ENCODE measurements at regions not wholly inside any gene's neighbourhood (a gene's known extent, or its start where the extent isn't known, plus 50 kb on each side); places are given as distances from the start of the nearest gene placed in this dataset.
"Not testable (repeated sequence)": the region's sequence is repeated elsewhere in the genome, so short reads cannot be mapped to it uniquely, and the experiment has no call there.

- H3K36me3 Mint-ChIP-seq (ENCODE audit: low read depth): no peaks in the 10 kb centered on the region
- peaks cover 7% of the 10 kb centered on the region for H3K27me3 Mint-ChIP-seq
- no peak overlapping the region for H3K27ac Mint-ChIP-seq
- DNase-seq: no peak
- no peak overlapping the region for H3K4me3 Mint-ChIP-seq
- intact Hi-C loops (cut with micrococcal nuclease): no loop called here
- H3K9me3 Mint-ChIP-seq: no peaks in the 10 kb centered on the region
- no peaks in the 10 kb centered on the region for H3K4me1 Mint-ChIP-seq
These were observed 252.1 kb downstream of the SMARCA2 start for GRCh38 chr9:2267181-2267745.

GRCh38 chr9:2269778-2270177 is 254.6 kb downstream of the SMARCA2 start:
- Mint-ChIP-seq H3K9me3 (no peaks in the 10 kb centered on the region), H3K27me3 (peaks cover 5% of the 10 kb centered on the region), H3K27ac (no peak overlapping the region), H3K4me1 (no peaks in the 10 kb centered on the region), H3K4me3 (no peak overlapping the region), H3K36me3 (ENCODE audit: low read depth) (no peaks in the 10 kb centered on the region)
- DNase-seq: no peak
- intact Hi-C loops (cut with micrococcal nuclease): no loop called here

GRCh38 chr9:2270565-2270964 is 255.4 kb downstream of the SMARCA2 start:
- no peak overlapping the region for H3K4me3 Mint-ChIP-seq
- no peaks in the 10 kb centered on the region for H3K36me3 Mint-ChIP-seq (ENCODE audit: low read depth)
- H3K4me1 Mint-ChIP-seq: no peaks in the 10 kb centered on the region
- intact Hi-C loops (cut with micrococcal nuclease): no loop called here
- DNase-seq: no peak
- no peaks in the 10 kb centered on the region for H3K9me3 Mint-ChIP-seq
- peaks cover 5% of the 10 kb centered on the region for H3K27me3 Mint-ChIP-seq
- no peak overlapping the region for H3K27ac Mint-ChIP-seq

- Mint-ChIP-seq H3K27ac (no peak overlapping the region), H3K4me1 (no peaks in the 10 kb centered on the region), H3K4me3 (no peak overlapping the region), H3K9me3 (no peaks in the 10 kb centered on the region), H3K27me3 (peaks cover 2% of the 10 kb centered on the region), H3K36me3 (ENCODE audit: low read depth) (no peaks in the 10 kb centered on the region)
- DNase-seq: no peak
- intact Hi-C loops (cut with micrococcal nuclease): no loop called here
These were observed 256.3 kb downstream of the SMARCA2 start for GRCh38 chr9:2271426-2271825.

GRCh38 chr9:2274762-2275161 is 259.6 kb downstream of the SMARCA2 start:
- Mint-ChIP-seq H3K9me3 (no peaks in the 10 kb centered on the region), H3K4me3 (no peak overlapping the region), H3K36me3 (ENCODE audit: low read depth) (no peaks in the 10 kb centered on the region), H3K27me3 (peaks cover 2% of the 10 kb centered on the region), H3K4me1 (no peaks in the 10 kb centered on the region), H3K27ac (no peak overlapping the region)
- DNase-seq: no peak
- intact Hi-C loops (cut with micrococcal nuclease): no loop called here

- intact Hi-C loops (cut with micrococcal nuclease): no loop called here
- Mint-ChIP-seq H3K4me1 (no peaks in the 10 kb centered on the region), H3K27me3 (peaks cover 2% of the 10 kb centered on the region), H3K27ac (no peak overlapping the region), H3K36me3 (ENCODE audit: low read depth) (no peaks in the 10 kb centered on the region), H3K9me3 (no peaks in the 10 kb centered on the region), H3K4me3 (no peak overlapping the region)
- no peak for DNase-seq
These were observed 261.1 kb downstream of the SMARCA2 start for GRCh38 chr9:2276296-2276695.

- DNase-seq; H3K27ac Mint-ChIP-seq; H3K9me3 Mint-ChIP-seq; H3K4me1 Mint-ChIP-seq; H3K27me3 Mint-ChIP-seq; H3K36me3 Mint-ChIP-seq (ENCODE audit: low read depth); intact Hi-C loops (cut with micrococcal nuclease); H3K4me3 Mint-ChIP-seq: not testable (repeated sequence)
These were observed 262.0 kb downstream of the SMARCA2 start for GRCh38 chr9:2277133-2277532.

- H3K27ac Mint-ChIP-seq; intact Hi-C loops (cut with micrococcal nuclease); H3K4me1 Mint-ChIP-seq: not testable (repeated sequence)
These were observed 262.5 kb downstream of the SMARCA2 start for GRCh38 chr9:2277644-2278043.

GRCh38 chr9:2279138-2279537 is 264.0 kb downstream of the SMARCA2 start:
- H3K4me3 Mint-ChIP-seq; H3K36me3 Mint-ChIP-seq (ENCODE audit: low read depth); H3K9me3 Mint-ChIP-seq; H3K27ac Mint-ChIP-seq; H3K27me3 Mint-ChIP-seq; H3K4me1 Mint-ChIP-seq; DNase-seq; intact Hi-C loops (cut with micrococcal nuclease): not testable (repeated sequence)

More at GRCh38 chr9:2277644-2278043, 262.5 kb downstream of the SMARCA2 start:
- not testable (repeated sequence) for DNase-seq; H3K9me3 Mint-ChIP-seq; H3K36me3 Mint-ChIP-seq (ENCODE audit: low read depth); H3K4me3 Mint-ChIP-seq; H3K27me3 Mint-ChIP-seq

GRCh38 chr9:2281031-2281802 is 266.1 kb downstream of the SMARCA2 start:
- Mint-ChIP-seq H3K9me3 (no peaks in the 10 kb centered on the region), H3K4me3 (no peak overlapping the region), H3K36me3 (ENCODE audit: low read depth) (no peaks in the 10 kb centered on the region), H3K27me3 (peaks cover 2% of the 10 kb centered on the region), H3K27ac (no peak overlapping the region), H3K4me1 (no peaks in the 10 kb centered on the region)
- DNase-seq: no peak
- intact Hi-C loops (cut with micrococcal nuclease): no loop called here

- Mint-ChIP-seq H3K4me1 (no peaks in the 10 kb centered on the region), H3K27ac (no peak overlapping the region)
These were observed 266.6 kb downstream of the SMARCA2 start for GRCh38 chr9:2281803-2282185.

GRCh38 chr9:2284770-2285169 is 269.6 kb downstream of the SMARCA2 start:
- DNase-seq: no peak
- H3K9me3 Mint-ChIP-seq: no peaks in the 10 kb centered on the region
- intact Hi-C loops (cut with micrococcal nuclease): no loop called here
- H3K27ac Mint-ChIP-seq: no peak overlapping the region
- H3K36me3 Mint-ChIP-seq (ENCODE audit: low read depth): no peaks in the 10 kb centered on the region
- no peaks in the 10 kb centered on the region for H3K4me1 Mint-ChIP-seq
- no peak overlapping the region for H3K4me3 Mint-ChIP-seq
- peaks cover 2% of the 10 kb centered on the region for H3K27me3 Mint-ChIP-seq

More at GRCh38 chr9:2281803-2282185, 266.6 kb downstream of the SMARCA2 start:
- Mint-ChIP-seq H3K27me3 (peaks cover 2% of the 10 kb centered on the region), H3K36me3 (ENCODE audit: low read depth) (no peaks in the 10 kb centered on the region), H3K9me3 (no peaks in the 10 kb centered on the region), H3K4me3 (no peak overlapping the region)
- intact Hi-C loops (cut with micrococcal nuclease): no loop called here
- DNase-seq: no peak

- Mint-ChIP-seq H3K36me3 (ENCODE audit: low read depth) (no peaks in the 10 kb centered on the region), H3K9me3 (no peaks in the 10 kb centered on the region), H3K27me3 (peaks cover 2% of the 10 kb centered on the region), H3K27ac (no peak overlapping the region), H3K4me3 (no peak overlapping the region), H3K4me1 (no peaks in the 10 kb centered on the region)
- intact Hi-C loops (cut with micrococcal nuclease): no loop called here
- DNase-seq: no peak
These were observed 270.5 kb downstream of the SMARCA2 start for GRCh38 chr9:2285416-2286332.

- Mint-ChIP-seq H3K27me3 (peaks cover 2% of the 10 kb centered on the region), H3K27ac (no peak overlapping the region)
These were observed 271.2 kb downstream of the SMARCA2 start for GRCh38 chr9:2286333-2286705.

More at GRCh38 chr9:2286333-2286705, 271.2 kb downstream of the SMARCA2 start:
- Mint-ChIP-seq H3K4me1 (no peaks in the 10 kb centered on the region), H3K9me3 (no peaks in the 10 kb centered on the region), H3K36me3 (ENCODE audit: low read depth) (no peaks in the 10 kb centered on the region), H3K4me3 (no peak overlapping the region)
- intact Hi-C loops (cut with micrococcal nuclease): no loop called here
- DNase-seq: no peak
